Activated CD4-positive, alpha-beta T cell treated with anti-CD3 and anti-CD28 coated beads, Interleukin-2, amount 50 U/mL, for 1 hour (primary cell): ENCODE measurements at regions not wholly inside any gene's neighbourhood (a gene's known extent, or its start where the extent isn't known, plus 50 kb on each side); places are given as distances from the start of the nearest gene placed in this dataset.
"Not testable (repeated sequence)": the region's sequence is repeated elsewhere in the genome, so short reads cannot be mapped to it uniquely, and the experiment has no call there.

Experiments
- DNase-seq: peaks from one replicate; pipeline ENCODE4 v3.0.0-alpha.2; 2020

DNA sequence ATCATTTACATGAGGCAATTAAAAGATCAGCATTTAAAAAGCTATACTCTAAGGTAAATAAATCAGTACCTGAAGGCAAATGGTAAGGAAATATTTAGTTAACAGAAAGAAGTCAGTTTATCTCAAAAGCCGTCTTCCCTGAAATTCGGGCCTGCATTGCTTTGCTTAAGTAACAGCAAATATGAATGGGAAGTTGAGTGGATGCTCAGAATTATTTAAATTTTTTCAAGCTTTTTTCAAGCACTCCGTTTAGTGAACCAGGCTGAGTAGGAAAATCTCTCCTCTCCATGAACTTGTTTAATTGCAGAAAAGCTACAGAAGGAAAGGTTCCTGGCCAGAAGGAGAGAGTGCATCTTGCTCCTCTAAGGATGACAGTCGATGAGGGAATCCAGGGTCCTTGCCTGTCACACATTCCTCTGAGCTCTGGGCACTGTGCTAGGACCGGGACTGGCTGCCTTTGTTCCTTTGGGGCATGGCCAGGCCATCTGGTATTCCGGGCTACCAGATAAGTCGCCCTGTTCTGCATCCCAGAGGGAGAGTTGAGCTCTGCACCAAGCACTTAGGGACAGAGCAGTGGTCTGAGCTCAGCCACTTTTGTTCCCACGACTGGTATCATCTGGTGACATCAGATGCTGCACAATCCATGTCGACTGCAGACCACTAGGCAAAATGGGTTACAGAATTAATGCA, 77.6 kb downstream of the RIN2 start:
- DNase-seq = no peak

DNA sequence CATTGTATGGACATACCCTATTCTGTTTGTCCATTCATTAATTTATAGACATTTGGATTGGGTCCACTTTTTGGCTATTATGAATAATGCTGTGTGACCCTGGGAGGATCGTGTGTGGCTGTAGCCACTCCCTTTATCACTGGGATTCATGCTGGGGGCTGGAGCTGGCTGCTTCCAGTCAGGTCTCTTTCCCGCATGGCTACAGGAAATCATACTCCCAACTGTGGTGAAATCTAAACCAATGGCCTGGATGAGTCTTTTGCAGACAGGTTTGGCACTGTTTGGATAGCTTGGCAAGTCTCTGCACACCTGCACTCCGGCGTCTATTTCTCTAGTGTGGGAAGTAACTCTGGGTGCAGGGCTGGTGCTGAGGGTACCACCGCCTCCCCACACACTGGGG, 80.4 kb downstream of the RIN2 start:
- no peak for DNase-seq

DNA sequence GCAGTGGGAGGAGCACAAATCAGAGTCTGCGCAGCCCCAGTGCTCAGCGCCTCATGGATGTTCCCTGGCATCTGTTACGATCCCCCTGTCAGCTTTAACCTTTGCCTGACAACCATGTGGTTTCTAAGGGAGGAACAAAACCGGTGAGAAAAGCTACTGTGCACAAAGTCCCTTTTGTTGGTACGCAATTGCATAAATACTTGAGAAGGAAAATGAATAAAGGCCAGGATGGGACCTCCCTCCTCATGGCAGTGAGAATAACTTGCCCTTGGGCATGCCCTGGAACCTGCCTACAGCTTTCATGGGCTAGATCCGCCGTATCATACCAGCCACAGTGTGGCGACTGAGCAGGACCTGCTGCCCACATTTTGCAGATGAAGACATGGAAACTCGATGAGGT, 81.0 kb downstream of the RIN2 start:
- DNase-seq = no peak

DNA sequence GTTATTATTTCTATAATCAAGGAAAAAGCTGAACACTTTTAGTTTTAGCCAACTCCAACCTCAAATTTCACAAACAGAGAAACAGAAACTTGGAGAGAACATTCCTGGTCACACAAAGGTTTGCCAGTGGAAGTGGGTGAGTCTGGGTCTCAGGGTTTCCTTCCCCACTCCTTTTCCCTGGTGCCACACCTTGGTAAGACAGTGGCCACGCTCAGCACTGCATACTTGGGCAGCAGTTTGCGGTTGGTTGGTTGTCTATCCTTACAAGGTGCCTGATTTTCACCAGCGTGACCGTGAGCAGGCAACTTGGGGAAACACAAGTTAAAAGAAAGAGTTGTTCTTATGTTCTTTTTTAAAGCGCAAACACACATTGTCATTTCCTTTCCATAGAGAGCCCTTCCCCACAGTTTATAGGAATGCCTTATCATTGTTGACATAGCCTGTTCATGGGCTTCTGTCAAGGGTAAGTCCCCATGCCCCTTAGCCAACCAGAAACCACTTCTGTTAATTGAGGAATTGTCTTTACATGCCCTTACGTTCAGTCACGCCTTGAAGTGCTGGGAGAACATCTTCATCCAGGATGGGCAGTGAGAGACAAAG, 82.2 kb downstream of the RIN2 start:
- DNase-seq = no peak

DNA sequence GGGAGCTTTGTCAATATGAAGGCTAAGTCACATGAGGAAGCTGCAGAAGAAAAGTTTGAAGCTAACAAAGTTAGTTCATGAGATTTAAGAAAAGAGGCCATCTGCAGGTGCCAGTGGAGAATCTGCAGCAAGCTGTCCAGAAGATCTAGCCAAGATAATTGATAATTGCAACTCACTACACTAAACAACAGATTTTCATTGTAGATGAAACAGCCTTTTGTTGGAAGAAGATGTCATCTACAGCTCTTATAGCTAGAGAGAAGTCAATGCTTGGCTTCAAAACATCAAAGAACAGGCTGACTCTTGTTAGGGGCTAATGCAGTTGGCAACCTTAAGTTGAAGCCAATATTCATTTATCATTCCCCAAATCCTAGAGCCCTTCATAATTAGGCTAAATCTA, 83.7 kb downstream of the RIN2 start:
- no peak for DNase-seq

DNA sequence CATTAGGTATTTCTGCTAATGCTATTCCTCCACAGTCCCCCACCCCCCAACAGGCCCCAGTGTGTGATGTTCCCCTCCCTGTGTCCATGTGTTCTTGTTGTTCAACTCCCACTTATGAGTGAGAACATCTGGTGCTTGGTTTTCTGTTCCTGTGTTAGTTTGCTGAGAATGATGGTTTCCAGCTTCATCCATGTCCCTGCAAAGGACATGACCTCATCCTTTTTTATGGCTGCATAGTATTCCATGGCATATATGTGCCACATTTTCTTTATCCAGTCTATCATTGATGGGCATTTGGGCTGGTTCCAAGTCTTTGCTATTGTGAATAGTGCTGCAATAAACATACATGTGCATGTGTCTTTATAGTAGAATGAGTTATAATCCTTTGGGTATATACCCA, 86.8 kb downstream of the RIN2 start:
- not testable (repeated sequence) for DNase-seq

DNA sequence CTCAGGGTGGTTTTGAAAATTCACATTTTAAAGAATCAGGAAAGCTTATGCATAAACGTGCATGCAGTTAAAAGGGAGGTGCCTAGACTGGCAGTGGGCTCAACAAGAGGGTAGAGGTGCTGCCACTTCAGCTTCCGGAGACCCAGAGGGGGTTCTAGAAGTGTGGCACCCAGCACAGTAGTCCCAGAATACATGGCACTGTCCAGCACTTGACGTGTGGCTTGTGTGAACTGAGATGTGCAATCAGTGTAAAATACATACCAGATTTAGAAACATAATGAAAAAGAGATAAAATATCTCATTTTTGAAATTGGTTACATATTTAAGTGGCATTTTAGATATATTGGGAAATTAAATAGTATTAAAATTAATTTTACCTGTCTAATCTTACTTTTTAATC, 89.3 kb downstream of the RIN2 start:
- no peak for DNase-seq

DNA sequence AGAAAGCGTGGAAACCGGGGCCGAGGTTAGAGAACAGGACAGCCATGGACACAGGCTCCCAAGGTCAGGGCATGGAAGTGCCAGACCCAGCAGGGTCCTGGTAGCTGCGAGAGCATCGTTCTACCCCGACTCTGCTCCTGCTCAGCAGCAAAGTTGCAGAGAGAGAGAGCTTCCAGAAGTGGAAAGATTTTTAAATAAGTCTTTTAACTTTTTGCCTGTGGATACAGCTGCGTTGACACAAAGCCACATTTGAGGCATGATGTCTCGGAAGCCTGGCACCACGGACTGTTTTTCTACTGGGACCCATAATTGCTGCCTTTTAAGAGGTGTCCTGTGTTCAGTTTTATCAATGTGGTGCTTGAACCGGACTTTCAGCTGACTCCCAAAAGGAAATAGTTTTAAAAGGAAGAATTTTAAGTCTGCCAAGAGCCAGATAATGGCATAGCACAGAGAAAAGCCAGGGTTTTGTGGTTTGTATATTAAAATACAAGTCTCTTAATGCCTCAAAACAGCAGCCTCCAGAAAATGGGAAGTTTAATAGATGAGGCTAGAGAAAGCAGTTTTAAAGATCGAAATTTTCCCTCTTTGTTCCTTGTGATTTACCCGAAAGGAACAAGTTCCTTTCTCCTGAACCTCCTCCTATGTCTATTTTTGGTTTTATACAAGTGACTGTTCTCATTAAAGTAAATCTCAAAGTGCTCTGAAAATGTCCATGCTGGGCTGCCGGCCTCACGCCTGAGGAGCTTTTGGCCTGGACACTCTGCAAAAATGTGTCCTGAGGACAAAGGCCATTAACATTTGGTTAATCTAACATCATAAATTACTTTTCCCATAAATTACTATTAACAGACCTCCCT, 91.5 kb downstream of the RIN2 start:
- no peak for DNase-seq

DNA sequence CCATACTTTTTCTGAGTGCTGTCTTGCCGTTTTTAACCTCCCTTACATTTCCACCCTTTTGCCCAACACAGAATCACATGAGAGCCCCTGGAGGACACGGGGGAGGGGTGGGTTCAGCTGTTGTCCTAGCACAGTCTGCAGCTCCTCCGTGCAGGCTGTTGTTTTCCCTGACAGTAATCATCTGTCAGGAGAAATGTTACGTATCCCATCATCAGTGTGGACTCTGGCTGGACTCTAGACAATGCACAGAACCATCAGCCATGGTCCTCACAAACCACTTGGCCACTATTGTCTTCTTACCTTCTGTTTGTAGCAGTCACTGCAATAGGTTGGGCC, 92.1 kb downstream of the RIN2 start:
- DNase-seq = no peak

DNA sequence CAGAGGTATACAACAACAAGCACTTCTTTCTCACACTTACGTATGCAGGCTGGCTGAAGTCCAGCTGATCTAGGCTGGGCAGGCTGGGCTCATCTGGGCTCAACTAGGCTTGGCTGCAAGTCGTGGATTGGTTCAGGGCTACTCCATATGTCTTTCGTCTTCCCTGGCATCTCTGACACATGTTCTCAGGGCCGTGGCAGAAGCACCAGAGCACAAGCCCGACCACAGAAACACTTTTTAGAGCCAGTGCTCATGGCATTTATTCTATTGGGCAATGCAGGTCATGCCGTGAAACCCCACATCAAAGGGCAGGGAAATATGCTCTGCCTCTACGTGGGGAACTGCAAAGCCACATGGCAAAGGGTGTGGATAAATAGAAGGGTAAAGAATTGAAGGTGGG, 93.8 kb downstream of the RIN2 start:
- no peak for DNase-seq

DNA sequence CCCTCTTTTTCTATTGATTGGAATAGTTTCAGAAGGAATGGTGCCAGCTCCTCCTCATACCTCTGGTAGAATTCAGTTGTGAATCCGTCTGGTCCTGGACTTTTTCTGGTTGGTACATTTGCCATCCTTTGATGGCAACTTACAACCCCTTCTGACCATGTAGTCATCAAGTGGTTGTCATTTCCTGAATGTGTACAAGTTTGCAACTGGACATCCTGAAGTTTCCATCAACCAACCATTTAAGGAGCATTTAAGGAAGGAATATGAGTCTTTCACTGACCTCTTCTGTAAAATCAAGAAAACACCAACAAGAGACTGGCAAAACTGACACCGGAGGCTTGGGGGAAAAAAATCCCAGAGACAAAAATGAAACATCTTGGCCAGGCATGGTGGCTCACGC, 97.4 kb downstream of the RIN2 start:
- no peak for DNase-seq

DNA sequence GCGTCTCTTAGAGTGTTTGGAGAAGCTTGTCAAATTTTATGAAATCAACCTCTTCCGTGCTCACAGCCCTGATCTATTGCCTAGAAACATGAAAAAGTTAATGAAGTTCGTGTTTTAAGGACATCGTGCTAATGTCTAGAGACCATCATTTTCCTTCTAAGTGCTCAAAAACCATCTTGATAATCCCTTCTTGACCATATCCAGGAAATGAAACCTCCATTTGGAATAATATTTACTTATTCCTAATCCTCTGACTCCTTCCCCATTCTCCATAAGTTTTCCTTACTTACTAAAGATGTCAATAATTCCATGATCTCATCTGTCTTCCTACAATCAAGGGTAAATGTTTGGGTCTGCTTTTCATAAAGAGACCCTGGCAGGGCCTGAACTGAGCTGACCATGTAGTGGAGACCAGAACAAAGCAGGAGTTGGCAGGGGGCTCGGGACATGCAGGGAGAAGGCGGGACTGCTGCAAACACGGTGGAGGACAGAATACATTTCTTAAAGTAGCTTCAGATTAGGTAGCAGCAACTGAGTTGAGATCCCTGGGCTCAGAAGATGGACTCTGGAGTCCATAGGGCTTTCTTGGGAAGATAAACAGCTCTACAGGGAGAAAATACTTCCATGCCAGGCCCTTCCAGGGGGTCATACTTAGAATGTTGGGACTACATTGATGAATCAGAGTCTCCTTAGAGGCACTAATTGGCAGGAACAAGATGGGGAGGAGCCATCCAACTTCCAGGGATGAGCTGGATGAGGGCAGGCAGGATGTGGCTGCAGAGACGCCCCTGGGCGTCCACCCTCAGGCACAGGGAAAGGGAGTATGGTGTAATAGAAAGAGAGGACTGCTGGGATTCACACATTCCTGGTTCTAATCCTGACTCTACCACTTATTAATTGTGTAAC, 100.7 kb downstream of the RIN2 start:
- DNase-seq = no peak

DNA sequence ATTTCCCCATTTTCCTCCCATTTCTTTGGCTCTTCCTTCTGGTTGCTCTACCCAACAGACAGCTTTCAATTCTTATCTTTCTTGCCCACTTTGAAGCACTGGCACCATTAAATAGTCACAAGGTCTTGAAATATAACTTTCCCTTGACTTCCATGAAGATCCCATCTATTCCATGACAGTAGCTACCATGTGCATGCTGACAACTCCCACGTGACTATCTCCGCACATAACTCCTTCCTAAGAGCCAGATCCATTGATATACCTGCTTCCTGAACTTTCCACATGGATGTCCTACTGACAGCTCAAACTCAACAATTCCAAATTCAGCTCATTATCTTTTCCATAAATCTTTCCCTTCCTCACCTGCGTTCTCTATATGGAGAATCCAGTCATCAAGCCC, 101.4 kb downstream of the RIN2 start:
- DNase-seq = no peak

DNA sequence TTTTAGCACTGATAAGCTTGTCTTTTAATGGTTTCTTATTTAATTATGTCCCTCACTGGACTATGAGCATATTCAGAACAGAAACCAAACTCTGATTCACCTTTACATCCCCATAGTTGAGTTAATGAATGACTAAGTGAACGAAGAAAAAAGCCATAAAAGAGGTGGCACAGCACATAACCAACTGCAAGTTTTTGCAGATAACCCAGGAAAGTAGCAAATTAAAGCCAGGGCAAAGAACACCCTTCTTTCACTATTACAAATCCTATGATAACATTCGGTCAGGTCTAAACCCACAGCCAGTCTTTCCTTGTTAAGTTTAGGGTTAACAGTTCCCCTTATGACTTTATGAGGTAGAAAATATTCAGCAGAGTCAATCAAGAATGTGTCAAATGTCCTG, 102.7 kb downstream of the RIN2 start:
- DNase-seq = no peak

DNA sequence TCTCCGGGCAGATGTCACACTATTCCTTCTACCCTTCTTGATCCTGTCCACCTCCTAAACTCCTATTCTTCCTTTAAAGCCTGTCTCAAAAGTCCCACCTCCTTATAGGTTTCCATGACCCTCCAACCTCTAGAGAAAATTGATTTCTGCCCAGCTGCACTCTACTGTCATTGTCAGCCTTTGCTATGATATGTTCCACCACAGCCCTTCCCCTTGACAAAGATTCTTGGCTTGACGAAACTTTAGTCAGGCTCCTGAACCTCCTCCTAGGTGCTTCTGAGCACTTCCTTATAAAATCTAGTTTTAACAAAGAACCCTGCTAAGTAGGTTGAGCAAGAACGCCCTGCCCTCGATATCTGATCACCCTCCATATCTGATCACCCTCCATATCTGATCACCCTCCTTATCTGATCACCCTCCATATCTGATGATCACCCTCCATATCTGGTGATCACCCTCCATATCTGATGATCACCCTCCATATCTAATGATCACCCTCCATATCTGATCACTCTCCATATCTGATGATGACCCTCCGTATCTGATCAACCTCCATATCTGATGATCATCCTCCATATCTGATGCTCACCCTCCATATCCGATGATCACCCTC, 103.2 kb downstream of the RIN2 start:
- DNase-seq = no peak

DNA sequence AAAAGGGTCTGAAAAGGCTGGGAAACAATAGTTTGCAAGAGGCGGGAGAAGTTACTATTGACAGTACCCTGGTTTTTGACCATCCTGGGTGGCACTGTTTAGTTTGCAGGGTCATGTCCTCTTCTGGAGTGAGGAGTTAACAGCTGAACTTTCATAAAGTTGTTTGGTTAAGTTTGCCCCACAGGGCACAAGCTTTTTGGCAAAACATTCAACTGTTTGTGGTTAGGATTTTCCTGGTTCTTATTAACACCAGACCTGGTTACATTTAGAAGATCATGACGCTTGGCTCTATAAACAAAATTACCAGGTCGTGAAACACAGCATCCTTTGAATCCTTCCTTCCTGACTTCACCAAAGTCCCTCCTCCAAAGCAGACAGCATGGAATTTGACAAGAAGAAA, 106.1 kb downstream of the RIN2 start:
- no peak for DNase-seq

DNA sequence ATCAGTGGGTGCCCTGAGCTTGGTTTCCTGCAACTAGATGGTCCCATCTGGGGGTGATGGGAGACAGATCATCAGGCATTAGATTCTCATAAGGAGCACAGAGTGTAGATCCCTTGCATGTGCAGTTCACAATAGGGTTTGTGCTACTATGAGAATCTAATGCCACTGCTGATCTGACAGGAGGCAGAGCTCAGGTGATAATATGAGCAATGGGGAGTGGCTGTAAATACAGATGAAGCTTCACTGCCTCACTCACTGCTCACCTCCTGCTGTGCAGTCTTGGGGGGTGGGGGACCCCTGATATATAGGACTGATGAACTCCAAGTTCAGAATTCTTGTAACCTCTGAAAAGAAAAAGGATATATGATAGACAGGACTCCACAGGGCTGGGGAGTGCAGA, 108.0 kb downstream of the RIN2 start:
- no peak for DNase-seq

DNA sequence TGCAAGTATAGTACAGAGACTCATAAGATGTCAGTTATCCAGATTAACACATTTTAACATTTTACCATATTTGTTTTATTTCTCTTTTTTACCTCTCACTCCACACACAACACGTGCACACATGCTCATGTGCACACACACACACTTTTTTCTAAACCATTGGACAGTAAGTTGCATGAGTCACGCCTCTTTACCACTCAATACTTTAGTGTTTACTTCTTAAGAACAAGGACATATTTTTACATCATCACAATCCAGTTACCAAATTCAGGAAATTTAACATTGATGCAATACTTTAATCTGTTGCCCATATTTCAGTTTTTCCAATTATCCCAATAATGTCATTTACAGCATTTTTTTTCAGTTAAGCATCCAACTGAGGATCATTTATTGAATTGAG, 109.0 kb downstream of the RIN2 start:
- DNase-seq = no peak

DNA sequence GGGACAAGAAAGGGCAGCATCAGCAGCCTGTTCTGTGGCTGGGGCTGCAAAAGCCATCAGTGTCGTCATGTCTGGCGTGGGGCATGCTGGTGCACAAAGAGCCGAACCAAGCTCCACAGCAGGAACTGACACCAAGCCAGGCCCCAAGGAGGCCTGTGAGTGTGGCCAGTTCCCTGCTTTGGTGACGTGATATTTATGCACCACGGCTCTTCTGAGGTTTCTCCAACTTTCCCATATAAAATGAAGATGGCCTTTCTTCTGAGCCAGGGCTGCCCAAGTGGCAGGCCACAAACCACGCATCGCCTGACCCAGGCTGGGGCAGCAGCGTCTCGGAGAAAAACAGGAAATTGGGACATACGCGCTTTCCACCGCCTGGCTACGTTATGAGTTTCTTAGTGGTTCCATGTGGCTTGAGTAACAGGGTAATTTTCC, 109.9 kb downstream of the RIN2 start:
- no peak for DNase-seq

DNA sequence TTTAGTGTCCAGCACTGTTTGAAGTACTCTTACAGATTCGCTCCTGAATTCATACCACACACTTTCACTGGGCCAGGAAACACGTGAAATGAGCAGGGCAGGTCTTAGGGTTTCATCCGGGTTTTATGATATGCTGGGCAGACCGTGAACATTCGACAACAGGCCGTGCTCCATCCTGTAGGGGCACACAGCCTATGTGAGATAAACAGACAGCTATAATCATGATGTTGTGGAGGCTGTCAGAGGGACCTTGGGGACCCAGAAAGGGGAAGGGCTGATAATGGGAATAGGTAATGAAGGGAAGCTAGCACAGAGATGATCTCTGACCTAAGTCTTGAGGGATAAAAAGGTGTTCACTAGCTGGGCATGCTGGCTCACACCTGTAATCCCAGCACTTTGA, 110.4 kb downstream of the RIN2 start:
- no peak for DNase-seq

DNA sequence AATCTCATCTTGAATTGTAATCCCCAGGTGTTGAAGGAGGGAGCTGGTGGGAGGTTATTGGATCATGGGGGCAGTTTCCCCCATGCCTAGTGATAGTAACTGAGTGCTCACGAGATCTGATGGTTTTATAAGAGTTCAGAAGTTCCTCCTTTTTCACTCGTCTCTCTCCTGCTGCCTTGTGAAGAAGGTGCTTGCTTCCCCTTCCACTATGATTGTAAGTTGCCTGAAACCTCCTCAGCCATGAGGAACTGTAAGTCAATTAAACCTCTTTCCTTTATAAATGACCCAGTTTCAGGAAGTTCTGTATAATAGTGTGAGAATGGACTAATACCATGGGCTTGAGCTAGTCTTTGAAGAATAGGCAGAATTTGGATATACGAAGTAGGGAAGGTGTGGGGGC, 113.9 kb downstream of the RIN2 start:
- no peak for DNase-seq

DNA sequence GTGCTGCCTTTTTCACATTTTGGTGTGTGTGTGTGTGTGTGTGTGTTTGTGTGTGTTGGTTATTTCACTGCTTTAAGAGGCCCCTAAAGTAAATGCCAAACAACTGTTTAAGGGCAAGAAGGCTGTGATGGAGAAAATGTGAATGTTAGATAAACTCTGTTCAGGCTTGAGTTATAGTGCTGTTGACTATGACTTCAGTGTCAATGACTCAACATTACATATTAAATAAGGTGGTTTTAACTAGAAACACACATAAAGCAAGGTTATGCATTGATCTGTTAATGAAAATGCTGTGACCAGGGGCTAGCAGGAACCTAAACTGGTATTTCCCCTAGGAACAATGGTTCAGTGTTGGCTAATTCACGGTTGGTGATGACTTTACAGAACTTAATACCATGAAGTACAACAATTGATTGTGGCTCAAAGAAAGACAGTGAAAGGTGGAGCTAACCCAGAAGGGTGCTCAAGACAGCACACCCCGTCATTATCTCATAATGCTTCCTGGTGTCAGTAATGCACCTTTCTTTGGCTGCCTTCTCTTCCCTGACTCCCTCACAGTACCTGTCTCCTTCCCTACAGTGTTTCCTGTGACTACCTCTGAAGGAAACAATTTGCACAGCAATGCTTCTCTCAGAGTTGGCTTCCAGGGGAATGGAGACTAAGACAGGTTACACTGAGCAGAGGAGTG, 116.1 kb downstream of the RIN2 start:
- no peak for DNase-seq
